ENCODE measurements at regions not wholly inside any gene's neighbourhood (a gene's known extent, or its start where the extent isn't known, plus 50 kb on each side); places are given as distances from the start of the nearest gene placed in this dataset.
A peak's percentile ranks its signal among the peaks of the same experiment; 100 is the strongest.

- intact Hi-C loops (cut with micrococcal nuclease; ENCODE audit: unreplicated experiment) = no loop called here
- Histone ChIP-seq H3K27me3 (ENCODE audit: insufficient read depth, low read depth) (no peaks in the 10 kb centered on the region), H3F3A (ENCODE audit: insufficient read depth, low read depth) (no peaks in the 10 kb centered on the region), H2AFZ (no peak overlapping the region), H3K9me2 (ENCODE audit: insufficient read depth) (no peaks in the 10 kb centered on the region), H3K79me2 (ENCODE audit: low read depth) (no peaks in the 10 kb centered on the region), H3K4me3 (no peak overlapping the region), H3K36me3 (ENCODE audit: low read depth) (no peaks in the 10 kb centered on the region), H3K4me1 (replicated peaks; ENCODE audit: insufficient read depth) (no peaks in the 10 kb centered on the region), H4K20me1 (ENCODE audit: insufficient read depth) (no peaks in the 10 kb centered on the region), H3K9me3 (ENCODE audit: insufficient read depth, low read depth) (no peaks in the 10 kb centered on the region), H3K4me2 (no peak overlapping the region), H3K27ac (no peak overlapping the region)
- POLR2A ChIA-PET (ENCODE audit: unreplicated experiment) = no interaction called here
- CTCF ChIA-PET = no interaction called here
- no peak for TF ChIP-seq CTCF (conservative IDR thresholded peaks at IDR 0.05)
- no peak for TF ChIP-seq EZH2 (IDR thresholded peaks at IDR 0.05; ENCODE audit: low read depth)
- BruUV-seq (replicated peaks) = no TSS peak
- no peak for DNase-seq
Measured at GRCh38 chr4:145248502-145248901, 68.1 kb upstream of the OTUD4 start.

GRCh38 chr4:145234091-145234706 is 53.8 kb upstream of the OTUD4 start:
- Histone ChIP-seq H4K20me1 (ENCODE audit: insufficient read depth) (no peaks in the 10 kb centered on the region), H3K27me3 (ENCODE audit: insufficient read depth, low read depth) (no peaks in the 10 kb centered on the region), H3K79me2 (ENCODE audit: low read depth) (no peaks in the 10 kb centered on the region), H3K4me1 (replicated peaks; ENCODE audit: insufficient read depth) (no peaks in the 10 kb centered on the region), H3K4me2 (no peak overlapping the region), H3K4me3 (no peak overlapping the region), H3K9me2 (ENCODE audit: insufficient read depth) (no peaks in the 10 kb centered on the region), H3K27ac (no peak overlapping the region), H2AFZ (no peak overlapping the region), H3K36me3 (ENCODE audit: low read depth) (no peaks in the 10 kb centered on the region), H3F3A (ENCODE audit: insufficient read depth, low read depth) (no peaks in the 10 kb centered on the region), H3K9me3 (ENCODE audit: insufficient read depth, low read depth) (no peaks in the 10 kb centered on the region)
- ChIA-PET POLR2A (ENCODE audit: unreplicated experiment) (no interaction called here), CTCF (interaction anchor here (0.7 to 0.9 kb wide), 3 partner anchors 74 to 327 kb away, joined by 3 to 4 read pairs (median 4); no protein-coding TSS in a partner anchor)
- intact Hi-C loops (cut with micrococcal nuclease; ENCODE audit: unreplicated experiment) = loop anchor here (1.0 to 5.0 kb wide), 4 partner anchors 80 to 375 kb away; partner anchors contain the start of gene SMAD1
- no TSS peak for BruUV-seq (replicated peaks)
- DNase-seq = peak; percentile 45 to 53
- TF ChIP-seq EZH2 (IDR thresholded peaks at IDR 0.05; ENCODE audit: low read depth) (no peak), CTCF (conservative IDR thresholded peaks at IDR 0.05) (peak; percentile 81)

- BruUV-seq (replicated peaks) = no TSS peak
- H2AFZ ChIP-seq = no peak overlapping the region
- H3F3A ChIP-seq (ENCODE audit: insufficient read depth, low read depth) = no peaks in the 10 kb centered on the region
- H3K4me3 ChIP-seq = no peak overlapping the region
- no peak for TF ChIP-seq EZH2 (IDR thresholded peaks at IDR 0.05; ENCODE audit: low read depth)
- TF ChIP-seq CTCF (conservative IDR thresholded peaks at IDR 0.05) = no peak
- no peaks in the 10 kb centered on the region for H3K36me3 ChIP-seq (ENCODE audit: low read depth)
- no peaks in the 10 kb centered on the region for H3K9me3 ChIP-seq (ENCODE audit: insufficient read depth, low read depth)
- H3K4me1 ChIP-seq (replicated peaks; ENCODE audit: insufficient read depth) = no peaks in the 10 kb centered on the region
- no peaks in the 10 kb centered on the region for H3K27me3 ChIP-seq (ENCODE audit: insufficient read depth, low read depth)
- H3K79me2 ChIP-seq (ENCODE audit: low read depth) = no peaks in the 10 kb centered on the region
- intact Hi-C loops (cut with micrococcal nuclease; ENCODE audit: unreplicated experiment) = loop anchor here (5.0 kb wide), 1 partner anchor 250 kb away; the partner anchor contains the start of gene SMAD1
- no peaks in the 10 kb centered on the region for H3K9me2 ChIP-seq (ENCODE audit: insufficient read depth)
- no peaks in the 10 kb centered on the region for H4K20me1 ChIP-seq (ENCODE audit: insufficient read depth)
- H3K4me2 ChIP-seq = no peak overlapping the region
- no peak for DNase-seq
- CTCF ChIA-PET = no interaction called here
- no peak overlapping the region for H3K27ac ChIP-seq
- POLR2A ChIA-PET (ENCODE audit: unreplicated experiment) = no interaction called here
Measured at GRCh38 chr4:145231906-145232700, 51.7 kb upstream of the OTUD4 start.
